ENCODE measurements at regions not wholly inside any gene's neighbourhood (a gene's known extent, or its start where the extent isn't known, plus 50 kb on each side); places are given as distances from the start of the nearest gene placed in this dataset.

GRCh38 chr16:81179219-81179618, 59.3 kb upstream of the BCO1 start:
- Histone ChIP-seq H3K36me3 (ENCODE audit: control insufficient read depth, insufficient read depth, low read length) (no peaks in the 10 kb centered on the region), H3K4me3 (ENCODE audit: low read depth in 2 of 2, low read length in 2 of 2) (no peak overlapping the region), H3K4me1 (ENCODE audit: control insufficient read depth, insufficient read depth, low read length) (peaks cover 7% of the 10 kb centered on the region; the same call in 1 of the 2 replicates), H3K9me3 (ENCODE audit: control insufficient read depth, insufficient read depth, low read depth, low read length) (no peaks in the 10 kb centered on the region), H3K27ac (ENCODE audit: low read length) (no peak overlapping the region), H3K27me3 (ENCODE audit: control insufficient read depth, insufficient read depth, low read length) (no peaks in the 10 kb centered on the region)
- in situ Hi-C loops (cut with HindIII; ENCODE audit: low pct_unique_long_range_greater_than_20kb, low sequenced_read_pairs) = no loop called here
- intact Hi-C loops (cut with micrococcal nuclease; ENCODE audit: unreplicated experiment) = no loop called here
- ATAC-seq (no peak), DNase-seq (ENCODE audit: low read depth, low spot score) (no peak)
- no TSS peak for BruUV-seq (replicated peaks)
- ChIA-PET POLR2A (no interaction called here), CTCF (interaction anchor here (0.6 kb wide), 1 partner anchor 10 kb away, joined by 3 read pairs; no protein-coding TSS in a partner anchor)
- no peak for TF ChIP-seq REST (IDR thresholded peaks at IDR 0.05; ENCODE audit: insufficient read depth in 1 of 2, low read depth in 2 of 2, low read length in 1 of 2)
- no peak for TF ChIP-seq SIN3A (IDR thresholded peaks at IDR 0.05; ENCODE audit: borderline replicate concordance, insufficient read depth, low read depth, low read length)
- TF ChIP-seq POLR2AphosphoS5 (IDR thresholded peaks at IDR 0.05; ENCODE audit: low read depth, low read length) = no peak
- no peak for TF ChIP-seq TCF7L2 (IDR thresholded peaks at IDR 0.05; ENCODE audit: low read depth, low read length)
- TF ChIP-seq CTCF (IDR thresholded peaks at IDR 0.05) = no peak

GRCh38 chr16:81175325-81175891, 63.1 kb upstream of the BCO1 start:
- H3K27ac ChIP-seq (ENCODE audit: low read length) = no peak overlapping the region
- no TSS peak for BruUV-seq (replicated peaks)
- ATAC-seq (peak; percentile 52; the same call in 1 of the 2 replicates), DNase-seq (ENCODE audit: low read depth, low spot score) (no peak)
- no peaks in the 10 kb centered on the region for H3K27me3 ChIP-seq (ENCODE audit: control insufficient read depth, insufficient read depth, low read length)
- 0 out of 2 replicates have a peak, but pooled peaks cover 3% of the 10 kb centered on the region for H3K4me1 ChIP-seq (ENCODE audit: control insufficient read depth, insufficient read depth, low read length)
- intact Hi-C loops (cut with micrococcal nuclease; ENCODE audit: unreplicated experiment) = no loop called here
- no peak for TF ChIP-seq CTCF (IDR thresholded peaks at IDR 0.05)
- in situ Hi-C loops (cut with HindIII; ENCODE audit: low pct_unique_long_range_greater_than_20kb, low sequenced_read_pairs) = no loop called here
- H3K36me3 ChIP-seq (ENCODE audit: control insufficient read depth, insufficient read depth, low read length) = no peaks in the 10 kb centered on the region
- no peak overlapping the region for H3K4me3 ChIP-seq (ENCODE audit: low read depth in 2 of 2, low read length in 2 of 2)
- H3K9me3 ChIP-seq (ENCODE audit: control insufficient read depth, insufficient read depth, low read depth, low read length) = no peaks in the 10 kb centered on the region
- ChIA-PET CTCF (no interaction called here), POLR2A (no interaction called here)
